ENCODE measurements at regions not wholly inside any gene's neighbourhood (a gene's known extent, or its start where the extent isn't known, plus 50 kb on each side); places are given as distances from the start of the nearest gene placed in this dataset.

- H3K4me3 ChIP-seq (ENCODE audit: control insufficient read depth, low read depth, low read length): no peak overlapping the region
- DNase-seq (ENCODE audit: low read depth): no peak
- TF ChIP-seq, protein P1, sequence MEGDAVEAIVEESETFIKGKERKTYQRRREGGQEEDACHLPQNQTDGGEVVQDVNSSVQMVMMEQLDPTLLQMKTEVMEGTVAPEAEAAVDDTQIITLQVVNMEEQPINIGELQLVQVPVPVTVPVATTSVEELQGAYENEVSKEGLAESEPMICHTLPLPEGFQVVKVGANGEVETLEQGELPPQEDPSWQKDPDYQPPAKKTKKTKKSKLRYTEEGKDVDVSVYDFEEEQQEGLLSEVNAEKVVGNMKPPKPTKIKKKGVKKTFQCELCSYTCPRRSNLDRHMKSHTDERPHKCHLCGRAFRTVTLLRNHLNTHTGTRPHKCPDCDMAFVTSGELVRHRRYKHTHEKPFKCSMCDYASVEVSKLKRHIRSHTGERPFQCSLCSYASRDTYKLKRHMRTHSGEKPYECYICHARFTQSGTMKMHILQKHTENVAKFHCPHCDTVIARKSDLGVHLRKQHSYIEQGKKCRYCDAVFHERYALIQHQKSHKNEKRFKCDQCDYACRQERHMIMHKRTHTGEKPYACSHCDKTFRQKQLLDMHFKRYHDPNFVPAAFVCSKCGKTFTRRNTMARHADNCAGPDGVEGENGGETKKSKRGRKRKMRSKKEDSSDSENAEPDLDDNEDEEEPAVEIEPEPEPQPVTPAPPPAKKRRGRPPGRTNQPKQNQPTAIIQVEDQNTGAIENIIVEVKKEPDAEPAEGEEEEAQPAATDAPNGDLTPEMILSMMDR (conservative IDR thresholded peaks at IDR 0.05; ENCODE audit: control insufficient read depth, insufficient read depth, low read depth, low read length): no peak
Observed at GRCh38 chr1:82829527-82829926, 1028.8 kb downstream of the ADGRL2 start.

- DNase-seq (ENCODE audit: low read depth): no peak
- TF ChIP-seq, protein P1 (conservative IDR thresholded peaks at IDR 0.05; ENCODE audit: control insufficient read depth, insufficient read depth, low read depth, low read length): no peak
- no peak overlapping the region for H3K4me3 ChIP-seq (ENCODE audit: control insufficient read depth, low read depth, low read length)
Observed at GRCh38 chr1:82823876-82824275, 1023.1 kb downstream of the ADGRL2 start.

- TF ChIP-seq, protein P1 (conservative IDR thresholded peaks at IDR 0.05; ENCODE audit: control insufficient read depth, insufficient read depth, low read depth, low read length): no peak
- DNase-seq (ENCODE audit: low read depth): no peak
- H3K4me3 ChIP-seq (ENCODE audit: control insufficient read depth, low read depth, low read length): no peak overlapping the region
Observed at GRCh38 chr1:82820816-82821215, 1020.1 kb downstream of the ADGRL2 start.

- no peak overlapping the region for H3K4me3 ChIP-seq (ENCODE audit: control insufficient read depth, low read depth, low read length)
- TF ChIP-seq, protein P1 (conservative IDR thresholded peaks at IDR 0.05; ENCODE audit: control insufficient read depth, insufficient read depth, low read depth, low read length): no peak
- no peak for DNase-seq (ENCODE audit: low read depth)
Observed at GRCh38 chr1:82819234-82819633, 1018.5 kb downstream of the ADGRL2 start.

DNA sequence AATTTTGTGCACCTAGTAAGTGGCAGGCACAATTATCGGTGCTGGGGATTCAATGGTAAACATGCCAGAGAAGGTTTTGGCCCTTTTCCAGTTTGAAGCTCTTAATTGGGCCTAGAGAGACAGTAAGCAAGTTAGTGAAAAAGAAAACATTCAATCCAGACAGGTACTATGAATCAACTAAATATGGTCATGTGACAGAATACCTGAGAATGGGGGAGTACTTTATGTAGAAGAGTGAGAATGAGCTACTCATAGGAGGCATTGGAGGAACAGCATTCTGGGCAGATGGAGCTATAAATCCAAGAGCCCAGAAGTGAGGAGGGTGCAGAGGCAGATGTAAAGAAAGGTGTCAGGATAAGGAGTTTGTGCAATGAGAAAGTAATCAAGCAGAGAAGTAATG lies 1017.9 kb downstream of the ADGRL2 start:
- no peak for DNase-seq (ENCODE audit: low read depth)
- TF ChIP-seq, protein P1 (conservative IDR thresholded peaks at IDR 0.05; ENCODE audit: control insufficient read depth, insufficient read depth, low read depth, low read length): no peak

DNA sequence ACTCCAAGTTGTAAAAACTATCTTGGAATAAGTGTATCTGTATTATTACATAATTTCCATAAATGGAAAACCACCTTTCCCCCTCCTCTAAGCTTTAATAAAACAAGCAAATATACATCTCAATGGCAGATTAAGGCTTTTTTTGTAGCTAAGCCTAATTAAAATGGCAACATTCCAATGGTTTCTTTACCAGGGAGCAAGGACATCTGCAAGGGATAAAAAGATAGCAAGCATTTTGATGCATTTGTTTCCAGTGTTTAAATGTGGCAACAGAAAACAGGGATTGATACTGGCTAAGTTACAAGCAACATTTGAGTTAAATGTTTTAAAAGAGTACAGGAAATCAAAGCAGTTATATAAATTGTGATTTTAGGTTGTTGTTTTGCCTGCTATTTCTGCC lies 1012.7 kb downstream of the ADGRL2 start:
- no peak for DNase-seq (ENCODE audit: low read depth)
- no peak overlapping the region for H3K4me3 ChIP-seq (ENCODE audit: control insufficient read depth, low read depth, low read length)
- TF ChIP-seq, protein P1 (conservative IDR thresholded peaks at IDR 0.05; ENCODE audit: control insufficient read depth, insufficient read depth, low read depth, low read length): no peak

More for the DNA sequence above, 1017.9 kb downstream of the ADGRL2 start:
- H3K4me3 ChIP-seq (ENCODE audit: control insufficient read depth, low read depth, low read length): no peak overlapping the region

- no peak for DNase-seq (ENCODE audit: low read depth)
- TF ChIP-seq, protein P1 (conservative IDR thresholded peaks at IDR 0.05; ENCODE audit: control insufficient read depth, insufficient read depth, low read depth, low read length): no peak
Observed at GRCh38 chr1:82810601-82811000, 1009.9 kb downstream of the ADGRL2 start.

More at GRCh38 chr1:82810601-82811000, 1009.9 kb downstream of the ADGRL2 start:
- H3K4me3 ChIP-seq (ENCODE audit: control insufficient read depth, low read depth, low read length): no peak overlapping the region
